ENCODE measurements at regions not wholly inside any gene's neighbourhood (a gene's known extent, or its start where the extent isn't known, plus 50 kb on each side); places are given as distances from the start of the nearest gene placed in this dataset.
A peak's percentile ranks its signal among the peaks of the same experiment; 100 is the strongest.

- TF ChIP-seq EP300 (conservative IDR thresholded peaks at IDR 0.05; ENCODE audit: poor library complexity, severe bottlenecking) (peak; percentile 85), POLR2AphosphoS5 (IDR thresholded peaks at IDR 0.05) (peak; percentile 91), EZH2 (IDR thresholded peaks at IDR 0.05; ENCODE audit: borderline replicate concordance, insufficient read depth, low read length, poor library complexity, severe bottlenecking) (no peak)
- Histone ChIP-seq H3F3A (ENCODE audit: insufficient read depth, low read length, poor library complexity, severe bottlenecking) (no peaks in the 10 kb centered on the region), H3K27me3 (ENCODE audit: insufficient read depth, low read depth, low read length) (no peaks in the 10 kb centered on the region), H4K20me1 (ENCODE audit: insufficient read depth) (no peaks in the 10 kb centered on the region), H3K4me3 (ENCODE audit: low read length) (no peak overlapping the region), H3K36me3 (ENCODE audit: insufficient read depth, low read length) (no peaks in the 10 kb centered on the region), H3K4me2 (ENCODE audit: low read length) (no peak overlapping the region), H3K9me3 (ENCODE audit: low read length) (no peaks in the 10 kb centered on the region), H3K27ac (ENCODE audit: low read length) (no peak overlapping the region), H3K79me2 (replicated peaks; ENCODE audit: insufficient read depth, low read length) (no peaks in the 10 kb centered on the region), H3K9ac (ENCODE audit: low read length) (no peak overlapping the region), H3K9me2 (ENCODE audit: insufficient read depth, low read length) (no peaks in the 10 kb centered on the region), H2AFZ (ENCODE audit: low read depth, low read length) (no peak overlapping the region)
These were observed 147.6 kb downstream of the RHOU start for GRCh38 chr1:228882771-228883450.

GRCh38 chr1:228883535-228883934, 148.3 kb downstream of the RHOU start:
- H3K27me3 ChIP-seq (ENCODE audit: insufficient read depth, low read depth, low read length): no peaks in the 10 kb centered on the region
- no peaks in the 10 kb centered on the region for H3K9me3 ChIP-seq (ENCODE audit: low read length)
- H3K4me3 ChIP-seq (ENCODE audit: low read length): no peak overlapping the region
- TF ChIP-seq REST (IDR thresholded peaks at IDR 0.05; ENCODE audit: borderline replicate concordance): no peak
- no peak for TF ChIP-seq SMC3 (conservative IDR thresholded peaks at IDR 0.05; ENCODE audit: poor library complexity)
- no peak for TF ChIP-seq POLR2AphosphoS5 (IDR thresholded peaks at IDR 0.05)
- H3F3A ChIP-seq (ENCODE audit: insufficient read depth, low read length, poor library complexity, severe bottlenecking): no peaks in the 10 kb centered on the region
- no peaks in the 10 kb centered on the region for H3K79me2 ChIP-seq (replicated peaks; ENCODE audit: insufficient read depth, low read length)
- H3K27ac ChIP-seq (ENCODE audit: low read length): no peak overlapping the region
- no peak overlapping the region for H3K9ac ChIP-seq (ENCODE audit: low read length)
- H3K36me3 ChIP-seq (ENCODE audit: insufficient read depth, low read length): no peaks in the 10 kb centered on the region
- H3K9me2 ChIP-seq (ENCODE audit: insufficient read depth, low read length): no peaks in the 10 kb centered on the region
- no peak overlapping the region for H2AFZ ChIP-seq (ENCODE audit: low read depth, low read length)
- no peak overlapping the region for H3K4me2 ChIP-seq (ENCODE audit: low read length)
- no peaks in the 10 kb centered on the region for H4K20me1 ChIP-seq (ENCODE audit: insufficient read depth)

GRCh38 chr1:228884196-228884595, 148.9 kb downstream of the RHOU start:
- Histone ChIP-seq H3F3A (ENCODE audit: insufficient read depth, low read length, poor library complexity, severe bottlenecking) (no peaks in the 10 kb centered on the region), H3K4me2 (ENCODE audit: low read length) (no peak overlapping the region), H3K9ac (ENCODE audit: low read length) (no peak overlapping the region), H3K27me3 (ENCODE audit: insufficient read depth, low read depth, low read length) (no peaks in the 10 kb centered on the region), H4K20me1 (ENCODE audit: insufficient read depth) (no peaks in the 10 kb centered on the region), H2AFZ (ENCODE audit: low read depth, low read length) (no peak overlapping the region), H3K9me3 (ENCODE audit: low read length) (no peaks in the 10 kb centered on the region), H3K79me2 (replicated peaks; ENCODE audit: insufficient read depth, low read length) (no peaks in the 10 kb centered on the region), H3K9me2 (ENCODE audit: insufficient read depth, low read length) (no peaks in the 10 kb centered on the region), H3K4me3 (ENCODE audit: low read length) (no peak overlapping the region), H3K36me3 (ENCODE audit: insufficient read depth, low read length) (no peaks in the 10 kb centered on the region), H3K27ac (ENCODE audit: low read length) (no peak overlapping the region)
- TF ChIP-seq SMC3 (conservative IDR thresholded peaks at IDR 0.05; ENCODE audit: poor library complexity): no peak
- TF ChIP-seq REST (IDR thresholded peaks at IDR 0.05; ENCODE audit: borderline replicate concordance): no peak
- TF ChIP-seq EP300 (conservative IDR thresholded peaks at IDR 0.05; ENCODE audit: poor library complexity, severe bottlenecking): no peak
- TF ChIP-seq EZH2 (IDR thresholded peaks at IDR 0.05; ENCODE audit: borderline replicate concordance, insufficient read depth, low read length, poor library complexity, severe bottlenecking): no peak
- no peak for TF ChIP-seq MXI1 (conservative IDR thresholded peaks at IDR 0.05; ENCODE audit: poor library complexity, severe bottlenecking)
- TF ChIP-seq CTCF (IDR thresholded peaks at IDR 0.05; ENCODE audit: poor library complexity, severe bottlenecking): no peak
- no peak for TF ChIP-seq RAD21 (conservative IDR thresholded peaks at IDR 0.05)
- TF ChIP-seq POLR2AphosphoS5 (IDR thresholded peaks at IDR 0.05): no peak
- no peak for TF ChIP-seq TAF1 (IDR thresholded peaks at IDR 0.05; ENCODE audit: low read depth)
